Smooth muscle cell (in vitro differentiated cells): ENCODE measurements at regions not wholly inside any gene's neighbourhood (a gene's known extent, or its start where the extent isn't known, plus 50 kb on each side); places are given as distances from the start of the nearest gene placed in this dataset.

Source experiments
- DNase-seq: peaks from one replicate; lab custom pipeline; 2025; ENCODE audit not compliant: unreplicated experiment; lab: John Stamatoyannopoulos, UW
- H2AFZ ChIP-seq: fragments of 200-600 bp; sonication (generic); 2 replicates; pipeline ENCODE4 v1.6.0; 2016; ENCODE audit warnings: antibody characterized with exemption, low read depth, mild to moderate bottlenecking
- H3F3A ChIP-seq: fragments of 200-600 bp; sonication (generic); 2 replicates; pipeline ENCODE4 v1.6.0; 2017; ENCODE audit warnings: antibody characterized with exemption, low read depth
- H3K27ac ChIP-seq: fragments of 200-600 bp; sonication (generic); 2 replicates; pipeline ENCODE4 v1.5.1; 2016; ENCODE audit warnings: low read depth, mild to moderate bottlenecking
- H3K27me3 ChIP-seq: fragments of 200-600 bp; sonication (generic); 2 replicates; pipeline ENCODE4 v1.6.1; 2016; ENCODE audit warnings: low read depth, mild to moderate bottlenecking
- H3K36me3 ChIP-seq: fragments of 200-600 bp; sonication (generic); 2 replicates; pipeline ENCODE4 v1.5.1; 2016; ENCODE audit warnings: low read depth
- H3K4me1 ChIP-seq: fragments of 200-600 bp; sonication (generic); 2 replicates; pipeline ENCODE4 v1.5.1; 2016; ENCODE audit warnings: low read depth
- H3K4me2 ChIP-seq: fragments of 200-600 bp; sonication (generic); 2 replicates; pipeline ENCODE4 v1.6.0; 2016; ENCODE audit warnings: mild to moderate bottlenecking
- H3K4me3 ChIP-seq: fragments of 200-600 bp; sonication (generic); 2 replicates; pipeline ENCODE4 v1.5.1; 2016; ENCODE audit warnings: mild to moderate bottlenecking
- H3K79me2 ChIP-seq: fragments of 200-600 bp; sonication (generic); 2 replicates; pipeline ENCODE4 v1.6.0; 2016; ENCODE audit warnings: low read depth, mild to moderate bottlenecking
- H3K9ac ChIP-seq: fragments of 200-600 bp; sonication (generic); 2 replicates; pipeline ENCODE4 v1.6.0; 2016; ENCODE audit warnings: low read depth
- H3K9me3 ChIP-seq: fragments of 200-600 bp; sonication (generic); replicated peaks from 2 replicates; pipeline ENCODE4 v1.5.1; 2016; ENCODE audit warnings: low read depth
- H4K20me1 ChIP-seq: fragments of 200-600 bp; sonication (generic); 2 replicates; pipeline ENCODE4 v1.6.0; 2016; ENCODE audit warnings: low read depth
- WGBS: methylation state at CpG from one replicate; pipeline ENCODE4 v1.1.7; 2016; ENCODE audit warnings: low lambda C conversion rate; 5-methylcytosine and 5-hydroxymethylcytosine counted together
- TF ChIP-seq, protein P1 (sequence below): fragments of 200-600 bp; sonication (generic); IDR thresholded peaks from 2 replicates; pipeline ENCODE4 v1.5.1; 2017; ENCODE audit warnings: borderline replicate concordance, mild to moderate bottlenecking, antibody characterized with exemption; ENCODE audit not compliant: insufficient read depth, poor library complexity, severe bottlenecking

DNA sequence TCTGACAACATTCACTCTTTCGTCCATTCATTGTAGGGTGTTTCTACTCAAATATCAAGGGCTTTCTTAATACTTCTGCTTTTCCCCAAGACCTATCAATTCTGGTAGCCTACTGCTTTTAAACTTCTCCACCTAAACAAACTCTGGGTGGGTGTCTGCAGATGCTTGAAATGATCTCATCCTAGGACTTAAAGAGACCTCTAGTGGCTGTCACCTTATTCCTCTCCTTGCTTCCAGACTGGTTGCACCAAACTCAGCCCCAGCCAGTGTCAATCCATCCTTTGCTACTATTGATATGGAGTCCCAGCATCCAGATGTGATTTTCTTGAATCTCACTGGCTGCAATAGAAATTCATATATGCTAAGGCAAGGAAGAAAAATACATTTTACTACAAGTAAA, 274.7 kb downstream of the NXPE2 start:
- Histone ChIP-seq H3K79me2 (no peaks in the 10 kb centered on the region), H3K4me2 (no peak overlapping the region)

DNA sequence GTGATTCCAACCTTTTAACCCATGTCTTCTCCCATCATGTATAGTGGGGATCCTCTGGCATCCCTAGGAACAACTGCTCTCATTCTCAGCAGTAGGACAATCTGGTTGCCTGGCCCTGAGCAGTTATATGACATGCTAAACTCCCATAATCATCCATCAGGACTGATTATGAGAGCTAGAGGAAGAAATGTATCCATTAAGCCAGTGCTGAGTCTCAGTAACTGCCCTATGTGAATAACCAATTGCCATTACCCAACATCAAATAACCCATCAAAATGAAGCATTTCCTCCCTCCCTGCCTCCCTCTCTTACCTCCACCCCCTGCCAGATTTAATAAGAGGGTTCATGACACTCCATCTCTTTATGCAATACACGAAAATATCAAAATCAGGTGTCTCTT, 277.6 kb downstream of the NXPE2 start:
- H2AFZ ChIP-seq: no peak overlapping the region
- no peaks in the 10 kb centered on the region for H3K4me1 ChIP-seq
- H3K36me3 ChIP-seq: no peaks in the 10 kb centered on the region
- H3K9me3 ChIP-seq: no peaks in the 10 kb centered on the region
- H3F3A ChIP-seq: no peaks in the 10 kb centered on the region
- no peak overlapping the region for H3K4me3 ChIP-seq
- no peak overlapping the region for H3K9ac ChIP-seq
- no peak overlapping the region for H3K4me2 ChIP-seq
- TF ChIP-seq, protein P1, sequence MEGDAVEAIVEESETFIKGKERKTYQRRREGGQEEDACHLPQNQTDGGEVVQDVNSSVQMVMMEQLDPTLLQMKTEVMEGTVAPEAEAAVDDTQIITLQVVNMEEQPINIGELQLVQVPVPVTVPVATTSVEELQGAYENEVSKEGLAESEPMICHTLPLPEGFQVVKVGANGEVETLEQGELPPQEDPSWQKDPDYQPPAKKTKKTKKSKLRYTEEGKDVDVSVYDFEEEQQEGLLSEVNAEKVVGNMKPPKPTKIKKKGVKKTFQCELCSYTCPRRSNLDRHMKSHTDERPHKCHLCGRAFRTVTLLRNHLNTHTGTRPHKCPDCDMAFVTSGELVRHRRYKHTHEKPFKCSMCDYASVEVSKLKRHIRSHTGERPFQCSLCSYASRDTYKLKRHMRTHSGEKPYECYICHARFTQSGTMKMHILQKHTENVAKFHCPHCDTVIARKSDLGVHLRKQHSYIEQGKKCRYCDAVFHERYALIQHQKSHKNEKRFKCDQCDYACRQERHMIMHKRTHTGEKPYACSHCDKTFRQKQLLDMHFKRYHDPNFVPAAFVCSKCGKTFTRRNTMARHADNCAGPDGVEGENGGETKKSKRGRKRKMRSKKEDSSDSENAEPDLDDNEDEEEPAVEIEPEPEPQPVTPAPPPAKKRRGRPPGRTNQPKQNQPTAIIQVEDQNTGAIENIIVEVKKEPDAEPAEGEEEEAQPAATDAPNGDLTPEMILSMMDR: no peak
- no peaks in the 10 kb centered on the region for H3K79me2 ChIP-seq
- H3K27ac ChIP-seq: no peak overlapping the region
- peaks cover 36% of the 10 kb centered on the region for H3K27me3 ChIP-seq
- H4K20me1 ChIP-seq: no peaks in the 10 kb centered on the region
- 62% methylated on average over 1 of the region's 1 CpG for WGBS
- no peak for DNase-seq

More for the DNA sequence above, 274.7 kb downstream of the NXPE2 start:
- no peak for DNase-seq
- Histone ChIP-seq H3K4me1 (no peaks in the 10 kb centered on the region), H2AFZ (no peak overlapping the region), H3K4me3 (no peak overlapping the region), H3K9ac (no peak overlapping the region), H3K36me3 (no peaks in the 10 kb centered on the region), H3K27me3 (peaks cover 20% of the 10 kb centered on the region), H3K9me3 (no peaks in the 10 kb centered on the region), H4K20me1 (no peaks in the 10 kb centered on the region), H3K27ac (no peak overlapping the region), H3F3A (no peaks in the 10 kb centered on the region)
- WGBS: 63% methylated on average over 1 of the region's 1 CpG
- TF ChIP-seq, protein P1: peak; percentile 4

DNA sequence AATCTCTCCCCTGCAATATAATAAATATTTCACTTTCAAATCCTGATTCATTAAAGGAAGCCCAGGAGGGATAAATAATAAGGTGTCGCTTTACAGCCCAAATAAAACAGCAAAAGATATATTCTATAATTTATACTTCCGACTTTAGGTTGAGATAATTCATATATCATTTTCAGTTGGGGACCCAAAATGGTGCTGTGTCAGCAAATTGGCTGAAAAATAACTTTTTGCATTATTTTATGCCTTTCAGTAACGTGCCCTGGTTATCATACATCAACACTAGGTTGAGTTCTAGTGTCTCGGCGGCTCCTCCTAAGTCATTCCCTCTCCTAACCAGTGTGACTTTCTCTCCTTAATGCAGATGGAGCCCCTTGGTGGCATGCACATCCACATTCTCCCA, 278.2 kb downstream of the NXPE2 start:
- H3K4me3 ChIP-seq: no peak overlapping the region

More for the DNA sequence above, 278.2 kb downstream of the NXPE2 start:
- H3K27ac ChIP-seq: no peak overlapping the region
- H3K4me1 ChIP-seq: no peaks in the 10 kb centered on the region
- H3K79me2 ChIP-seq: no peaks in the 10 kb centered on the region
- WGBS: 91% methylated on average over 5 of the region's 5 CpGs
- peaks cover 38% of the 10 kb centered on the region for H3K27me3 ChIP-seq
- no peak overlapping the region for H3K9ac ChIP-seq
- no peaks in the 10 kb centered on the region for H4K20me1 ChIP-seq
- no peaks in the 10 kb centered on the region for H3K36me3 ChIP-seq
- H3K9me3 ChIP-seq: no peaks in the 10 kb centered on the region
- H3F3A ChIP-seq: no peaks in the 10 kb centered on the region
- TF ChIP-seq, protein P1: no peak
- H2AFZ ChIP-seq: no peak overlapping the region
- DNase-seq: no peak
- H3K4me2 ChIP-seq: no peak overlapping the region
